Smooth muscle cell (in vitro differentiated cells): ENCODE measurements at regions not wholly inside any gene's neighbourhood (a gene's known extent, or its start where the extent isn't known, plus 50 kb on each side); places are given as distances from the start of the nearest gene placed in this dataset.
"Not testable (repeated sequence)": the region's sequence is repeated elsewhere in the genome, so short reads cannot be mapped to it uniquely, and the experiment has no call there.

Experiments used
- DNase-seq: peaks from one replicate; lab custom pipeline; 2025; ENCODE audit not compliant: unreplicated experiment; lab: John Stamatoyannopoulos, UW
- H2AFZ ChIP-seq: fragments of 200-600 bp; sonication (generic); 2 replicates; pipeline ENCODE4 v1.6.0; 2016; ENCODE audit warnings: antibody characterized with exemption, low read depth, mild to moderate bottlenecking
- H3F3A ChIP-seq: fragments of 200-600 bp; sonication (generic); 2 replicates; pipeline ENCODE4 v1.6.0; 2017; ENCODE audit warnings: antibody characterized with exemption, low read depth
- H3K27ac ChIP-seq: fragments of 200-600 bp; sonication (generic); 2 replicates; pipeline ENCODE4 v1.5.1; 2016; ENCODE audit warnings: low read depth, mild to moderate bottlenecking
- H3K27me3 ChIP-seq: fragments of 200-600 bp; sonication (generic); 2 replicates; pipeline ENCODE4 v1.6.1; 2016; ENCODE audit warnings: low read depth, mild to moderate bottlenecking
- H3K36me3 ChIP-seq: fragments of 200-600 bp; sonication (generic); 2 replicates; pipeline ENCODE4 v1.5.1; 2016; ENCODE audit warnings: low read depth
- H3K4me1 ChIP-seq: fragments of 200-600 bp; sonication (generic); 2 replicates; pipeline ENCODE4 v1.5.1; 2016; ENCODE audit warnings: low read depth
- H3K4me2 ChIP-seq: fragments of 200-600 bp; sonication (generic); 2 replicates; pipeline ENCODE4 v1.6.0; 2016; ENCODE audit warnings: mild to moderate bottlenecking
- H3K4me3 ChIP-seq: fragments of 200-600 bp; sonication (generic); 2 replicates; pipeline ENCODE4 v1.5.1; 2016; ENCODE audit warnings: mild to moderate bottlenecking
- H3K79me2 ChIP-seq: fragments of 200-600 bp; sonication (generic); 2 replicates; pipeline ENCODE4 v1.6.0; 2016; ENCODE audit warnings: low read depth, mild to moderate bottlenecking
- H3K9ac ChIP-seq: fragments of 200-600 bp; sonication (generic); 2 replicates; pipeline ENCODE4 v1.6.0; 2016; ENCODE audit warnings: low read depth
- H3K9me3 ChIP-seq: fragments of 200-600 bp; sonication (generic); replicated peaks from 2 replicates; pipeline ENCODE4 v1.5.1; 2016; ENCODE audit warnings: low read depth
- H4K20me1 ChIP-seq: fragments of 200-600 bp; sonication (generic); 2 replicates; pipeline ENCODE4 v1.6.0; 2016; ENCODE audit warnings: low read depth
- CTCF ChIP-seq: fragments of 200-600 bp; sonication (generic); IDR thresholded peaks from 2 replicates; pipeline ENCODE4 v1.5.1; 2017; ENCODE audit warnings: borderline replicate concordance, mild to moderate bottlenecking, antibody characterized with exemption; ENCODE audit not compliant: insufficient read depth, poor library complexity, severe bottlenecking
- WGBS: methylation state at CpG from one replicate; pipeline ENCODE4 v1.1.7; 2016; ENCODE audit warnings: low lambda C conversion rate; 5-methylcytosine and 5-hydroxymethylcytosine counted together

GRCh38 chrX:129091097-129091496 lies 432.2 kb downstream of the SMARCA1 start:
- Histone ChIP-seq H3K27me3 (no peaks in the 10 kb centered on the region), H3K9me3 (no peaks in the 10 kb centered on the region), H3K4me2 (no peak overlapping the region), H3K4me1 (no peaks in the 10 kb centered on the region), H2AFZ (no peak overlapping the region), H3K4me3 (no peak overlapping the region), H3K79me2 (no peaks in the 10 kb centered on the region), H4K20me1 (no peaks in the 10 kb centered on the region), H3K27ac (no peak overlapping the region), H3K36me3 (no peaks in the 10 kb centered on the region), H3K9ac (no peak overlapping the region), H3F3A (no peaks in the 10 kb centered on the region)
- DNase-seq = no peak
- WGBS = 25% methylated on average over 2 of the region's 2 CpGs
- no peak for TF ChIP-seq CTCF

GRCh38 chrX:129086802-129087201 lies 436.5 kb downstream of the SMARCA1 start:
- DNase-seq = no peak
- Histone ChIP-seq H3K4me1 (no peaks in the 10 kb centered on the region), H3K4me3 (no peak overlapping the region), H3K79me2 (no peaks in the 10 kb centered on the region), H3K9me3 (no peaks in the 10 kb centered on the region), H3K27ac (no peak overlapping the region), H3K27me3 (no peaks in the 10 kb centered on the region), H3K4me2 (no peak overlapping the region), H3F3A (no peaks in the 10 kb centered on the region), H2AFZ (no peak overlapping the region), H3K36me3 (no peaks in the 10 kb centered on the region), H3K9ac (no peak overlapping the region), H4K20me1 (no peaks in the 10 kb centered on the region)
- WGBS = 88% methylated on average over 7 of the region's 7 CpGs
- TF ChIP-seq CTCF = no peak

GRCh38 chrX:129084291-129084690 lies 439.0 kb downstream of the SMARCA1 start:
- not testable (repeated sequence) for H3K27ac ChIP-seq, H3K9me3 ChIP-seq, H3K27me3 ChIP-seq, H3K4me3 ChIP-seq, H4K20me1 ChIP-seq, H3K36me3 ChIP-seq, H3K4me2 ChIP-seq, H2AFZ ChIP-seq, H3K79me2 ChIP-seq, H3K9ac ChIP-seq, H3F3A ChIP-seq, H3K4me1 ChIP-seq, DNase-seq
- 90% methylated on average over 3 of the region's 3 CpGs for WGBS

- H3K4me2 ChIP-seq = peak overlapping the region; percentile 20
- no peak overlapping the region for H3K4me3 ChIP-seq
- no peaks in the 10 kb centered on the region for H3F3A ChIP-seq
- H4K20me1 ChIP-seq = no peaks in the 10 kb centered on the region
- no peaks in the 10 kb centered on the region for H3K4me1 ChIP-seq
- no peaks in the 10 kb centered on the region for H3K79me2 ChIP-seq
- DNase-seq = no peak
- H3K27me3 ChIP-seq = no peaks in the 10 kb centered on the region
- no peaks in the 10 kb centered on the region for H3K36me3 ChIP-seq
- no peak overlapping the region for H2AFZ ChIP-seq
- no peak overlapping the region for H3K27ac ChIP-seq
- 27% methylated on average over 3 of the region's 3 CpGs for WGBS
- H3K9ac ChIP-seq = no peak overlapping the region
- TF ChIP-seq CTCF = no peak
- no peaks in the 10 kb centered on the region for H3K9me3 ChIP-seq
Measured at GRCh38 chrX:129077424-129078170, 445.7 kb downstream of the SMARCA1 start.
